Chondrocyte (in vitro differentiated cells): ENCODE measurements at regions not wholly inside any gene's neighbourhood (a gene's known extent, or its start where the extent isn't known, plus 50 kb on each side); places are given as distances from the start of the nearest gene placed in this dataset.

Source experiments
- DNase-seq: peaks from one replicate; pipeline ENCODE4 v3.0.0; 2021; ENCODE audit warnings: mixed read lengths, low spot score
- H3K27ac Mint-ChIP-seq: one replicate; pipeline ENCODE4 v1.8.0; 2021; ENCODE audit warnings: mild to moderate bottlenecking, moderate library complexity, mixed read lengths; ENCODE audit not compliant: unreplicated experiment
- H3K27me3 Mint-ChIP-seq: 2 replicates; pipeline ENCODE4 v1.8.0; 2021; ENCODE audit warnings: low read depth, mixed read lengths
- H3K36me3 Mint-ChIP-seq: 2 replicates; pipeline ENCODE4 v1.8.0; 2021; ENCODE audit warnings: low read depth, mixed read lengths
- H3K4me1 Mint-ChIP-seq: 2 replicates; pipeline ENCODE4 v1.8.0; 2021; ENCODE audit warnings: low read depth, mild to moderate bottlenecking, mixed read lengths
- H3K4me3 Mint-ChIP-seq: one replicate; pipeline ENCODE4 v1.8.0; 2021; ENCODE audit warnings: mild to moderate bottlenecking, moderate library complexity, mixed read lengths; ENCODE audit not compliant: unreplicated experiment
- H3K9me3 Mint-ChIP-seq: 2 replicates; pipeline ENCODE4 v1.8.0; 2021; ENCODE audit warnings: low read depth, mixed read lengths
- TF ChIP-seq, protein P1 (sequence below): fragments of 200-600 bp; sonication (generic); IDR thresholded peaks from 2 replicates; pipeline ENCODE4 v1.5.0; 2021; ENCODE audit warnings: antibody characterized with exemption, mild to moderate bottlenecking, moderate library complexity

GRCh38 chr6:139894271-139894670, 519.8 kb upstream of the CITED2 start:
- H3K4me1 Mint-ChIP-seq, result no peaks in the 10 kb centered on the region
- no peaks in the 10 kb centered on the region for H3K36me3 Mint-ChIP-seq
- TF ChIP-seq, protein P1, sequence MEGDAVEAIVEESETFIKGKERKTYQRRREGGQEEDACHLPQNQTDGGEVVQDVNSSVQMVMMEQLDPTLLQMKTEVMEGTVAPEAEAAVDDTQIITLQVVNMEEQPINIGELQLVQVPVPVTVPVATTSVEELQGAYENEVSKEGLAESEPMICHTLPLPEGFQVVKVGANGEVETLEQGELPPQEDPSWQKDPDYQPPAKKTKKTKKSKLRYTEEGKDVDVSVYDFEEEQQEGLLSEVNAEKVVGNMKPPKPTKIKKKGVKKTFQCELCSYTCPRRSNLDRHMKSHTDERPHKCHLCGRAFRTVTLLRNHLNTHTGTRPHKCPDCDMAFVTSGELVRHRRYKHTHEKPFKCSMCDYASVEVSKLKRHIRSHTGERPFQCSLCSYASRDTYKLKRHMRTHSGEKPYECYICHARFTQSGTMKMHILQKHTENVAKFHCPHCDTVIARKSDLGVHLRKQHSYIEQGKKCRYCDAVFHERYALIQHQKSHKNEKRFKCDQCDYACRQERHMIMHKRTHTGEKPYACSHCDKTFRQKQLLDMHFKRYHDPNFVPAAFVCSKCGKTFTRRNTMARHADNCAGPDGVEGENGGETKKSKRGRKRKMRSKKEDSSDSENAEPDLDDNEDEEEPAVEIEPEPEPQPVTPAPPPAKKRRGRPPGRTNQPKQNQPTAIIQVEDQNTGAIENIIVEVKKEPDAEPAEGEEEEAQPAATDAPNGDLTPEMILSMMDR, result no peak
- DNase-seq, result no peak
- no peak overlapping the region for H3K4me3 Mint-ChIP-seq
- no peak overlapping the region for H3K27ac Mint-ChIP-seq
- no peaks in the 10 kb centered on the region for H3K27me3 Mint-ChIP-seq
- H3K9me3 Mint-ChIP-seq, result no peaks in the 10 kb centered on the region

DNA sequence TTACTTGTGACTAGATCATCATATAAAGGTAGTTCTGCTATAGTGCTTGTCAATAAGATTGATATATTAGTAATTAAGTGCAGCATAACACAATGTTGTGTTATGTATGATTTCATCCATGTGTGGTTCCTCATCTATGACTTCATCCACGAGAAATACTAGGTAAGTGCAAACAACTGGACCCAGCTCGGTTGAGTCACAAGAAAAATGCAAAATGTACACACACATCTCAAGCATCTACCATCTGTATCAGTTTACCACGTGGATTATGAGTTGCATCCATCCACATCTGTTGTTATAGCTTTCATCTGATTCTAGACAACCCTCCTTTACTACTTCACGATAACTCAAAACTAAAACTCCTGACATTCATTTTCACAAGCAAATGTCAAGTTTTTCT, 517.0 kb upstream of the CITED2 start:
- H3K4me1 Mint-ChIP-seq, result peaks cover 19% of the 10 kb centered on the region
- H3K27me3 Mint-ChIP-seq, result no peaks in the 10 kb centered on the region
- no peak for DNase-seq
- TF ChIP-seq, protein P1, result no peak
- H3K36me3 Mint-ChIP-seq, result no peaks in the 10 kb centered on the region
- no peak overlapping the region for H3K27ac Mint-ChIP-seq
- H3K9me3 Mint-ChIP-seq, result no peaks in the 10 kb centered on the region
- H3K4me3 Mint-ChIP-seq, result no peak overlapping the region

DNA sequence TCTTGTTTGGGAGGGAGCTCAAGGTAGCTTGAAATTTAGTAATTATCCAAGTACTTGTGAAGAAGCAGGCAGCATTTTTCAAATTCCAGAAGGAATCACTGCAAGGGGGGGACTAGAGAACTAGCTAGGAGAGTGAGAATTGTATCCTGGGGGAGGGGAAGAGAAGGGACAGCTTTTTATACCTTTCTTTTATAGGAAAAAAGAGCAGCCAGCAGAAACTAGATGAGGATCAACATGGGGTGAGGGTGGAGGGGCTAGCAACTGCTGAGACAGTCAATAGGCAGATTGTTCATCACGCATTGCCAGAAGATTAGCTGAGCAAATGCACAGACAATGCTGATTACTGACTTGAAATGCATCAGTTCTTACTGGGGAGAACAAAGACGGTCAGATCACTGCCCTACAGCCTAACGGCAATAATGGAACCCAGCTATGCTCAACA, 514.3 kb upstream of the CITED2 start:
- TF ChIP-seq, protein P1, result no peak
- Mint-ChIP-seq H3K36me3 (no peaks in the 10 kb centered on the region), H3K4me1 (peaks cover 30% of the 10 kb centered on the region), H3K27me3 (no peaks in the 10 kb centered on the region), H3K9me3 (no peaks in the 10 kb centered on the region), H3K4me3 (no peak overlapping the region), H3K27ac (peak overlapping the region; percentile 14)
- DNase-seq, result no peak

- Mint-ChIP-seq H3K4me3 (no peak overlapping the region), H3K4me1 (peaks cover 44% of the 10 kb centered on the region), H3K9me3 (no peaks in the 10 kb centered on the region), H3K36me3 (no peaks in the 10 kb centered on the region), H3K27me3 (no peaks in the 10 kb centered on the region), H3K27ac (no peak overlapping the region)
- TF ChIP-seq, protein P1, result no peak
- DNase-seq, result no peak
Measured at GRCh38 chr6:139887275-139887674, 512.8 kb upstream of the CITED2 start.

GRCh38 chr6:139886396-139886795, 511.9 kb upstream of the CITED2 start:
- Mint-ChIP-seq H3K27me3 (no peaks in the 10 kb centered on the region), H3K9me3 (no peaks in the 10 kb centered on the region), H3K27ac (no peak overlapping the region), H3K36me3 (no peaks in the 10 kb centered on the region), H3K4me3 (no peak overlapping the region), H3K4me1 (peaks cover 52% of the 10 kb centered on the region)
- TF ChIP-seq, protein P1, result no peak
- no peak for DNase-seq
